ENCODE measurements at regions not wholly inside any gene's neighbourhood (a gene's known extent, or its start where the extent isn't known, plus 50 kb on each side); places are given as distances from the start of the nearest gene placed in this dataset.
"Not testable (repeated sequence)": the region's sequence is repeated elsewhere in the genome, so short reads cannot be mapped to it uniquely, and the experiment has no call there.

DNA sequence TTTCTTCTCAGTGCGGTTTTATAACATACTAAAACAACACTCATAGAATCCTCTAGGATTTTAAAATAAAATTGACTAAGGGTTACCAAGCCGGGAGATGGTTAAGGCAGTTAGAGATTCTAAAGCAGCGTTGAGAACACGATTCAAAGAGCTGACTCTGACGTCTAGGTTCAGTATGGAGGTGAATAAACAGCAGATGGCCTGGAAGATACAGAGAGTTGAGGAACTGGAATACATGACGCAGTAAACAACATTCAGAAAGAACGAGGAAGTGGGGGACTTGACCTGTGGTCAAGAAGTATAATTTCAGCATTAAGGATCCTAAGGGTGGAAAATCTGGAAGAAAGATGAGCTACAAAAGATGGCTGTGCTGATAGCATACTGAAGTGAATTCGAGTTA is 68.4 kb upstream of the NBPF26 start:
- not testable (repeated sequence) for H3K36me3 ChIP-seq (ENCODE audit: control insufficient read depth, low read depth, low read length); H3K27ac ChIP-seq (ENCODE audit: low read length); H3K4me1 ChIP-seq (ENCODE audit: control insufficient read depth, low read depth, low read length); H3K4me3 ChIP-seq (ENCODE audit: low read length); H3K9me3 ChIP-seq (ENCODE audit: control insufficient read depth, low read depth, low read length); H3K27me3 ChIP-seq (ENCODE audit: control insufficient read depth, insufficient read depth, low read length); H3K9ac ChIP-seq (ENCODE audit: low read length)

DNA sequence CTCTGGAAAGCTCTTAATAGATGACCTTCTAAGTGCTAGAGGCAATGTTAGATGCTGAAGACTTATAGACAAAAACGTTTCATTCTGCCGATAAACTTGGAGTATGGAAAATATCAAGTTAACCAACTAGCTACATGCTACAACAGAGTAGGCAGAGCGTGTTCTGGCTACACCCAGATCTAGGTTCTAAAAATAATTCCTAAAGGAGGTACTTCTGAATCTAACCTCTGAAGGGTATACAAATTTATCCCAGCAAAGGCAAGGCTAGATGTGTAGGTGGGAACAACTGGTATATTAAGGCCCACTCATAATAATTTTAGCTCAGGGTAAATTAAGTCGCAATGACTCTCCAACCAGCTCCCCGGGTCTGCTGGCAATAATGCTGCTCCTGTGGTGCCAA is 67.6 kb upstream of the NBPF26 start:
- H3K9ac ChIP-seq (ENCODE audit: low read length); H3K27ac ChIP-seq (ENCODE audit: low read length); H3K9me3 ChIP-seq (ENCODE audit: control insufficient read depth, low read depth, low read length); H3K4me1 ChIP-seq (ENCODE audit: control insufficient read depth, low read depth, low read length); H3K4me3 ChIP-seq (ENCODE audit: low read length); H3K27me3 ChIP-seq (ENCODE audit: control insufficient read depth, insufficient read depth, low read length); H3K36me3 ChIP-seq (ENCODE audit: control insufficient read depth, low read depth, low read length): not testable (repeated sequence)

GRCh38 chr1:120657804-120658203 is 65.9 kb upstream of the NBPF26 start:
- H3K36me3 ChIP-seq (ENCODE audit: control insufficient read depth, low read depth, low read length); H3K27me3 ChIP-seq (ENCODE audit: control insufficient read depth, insufficient read depth, low read length); H3K9ac ChIP-seq (ENCODE audit: low read length); H3K4me1 ChIP-seq (ENCODE audit: control insufficient read depth, low read depth, low read length); H3K9me3 ChIP-seq (ENCODE audit: control insufficient read depth, low read depth, low read length); H3K27ac ChIP-seq (ENCODE audit: low read length); H3K4me3 ChIP-seq (ENCODE audit: low read length): not testable (repeated sequence)

DNA sequence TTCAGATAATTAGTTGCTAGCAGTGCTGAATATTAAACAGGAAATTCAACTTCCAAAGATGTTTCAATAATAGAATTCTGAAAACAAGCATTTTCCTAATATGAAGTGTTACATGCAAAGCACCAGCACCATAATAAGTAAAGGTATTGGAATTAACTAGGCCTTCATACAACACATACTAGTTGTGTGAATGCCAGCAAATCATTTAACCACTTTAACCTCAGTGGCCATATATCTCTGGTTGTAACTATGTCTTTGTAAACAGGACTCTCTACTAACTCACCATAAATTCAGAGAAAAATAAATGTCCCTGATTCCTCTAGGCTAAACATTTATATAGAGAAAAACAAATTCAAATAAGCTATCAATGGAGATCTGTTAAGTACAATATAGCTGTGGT is 65.1 kb upstream of the NBPF26 start:
- H3K9ac ChIP-seq (ENCODE audit: low read length); H3K4me3 ChIP-seq (ENCODE audit: low read length); H3K36me3 ChIP-seq (ENCODE audit: control insufficient read depth, low read depth, low read length); H3K27me3 ChIP-seq (ENCODE audit: control insufficient read depth, insufficient read depth, low read length); H3K4me1 ChIP-seq (ENCODE audit: control insufficient read depth, low read depth, low read length); H3K9me3 ChIP-seq (ENCODE audit: control insufficient read depth, low read depth, low read length); H3K27ac ChIP-seq (ENCODE audit: low read length): not testable (repeated sequence)

DNA sequence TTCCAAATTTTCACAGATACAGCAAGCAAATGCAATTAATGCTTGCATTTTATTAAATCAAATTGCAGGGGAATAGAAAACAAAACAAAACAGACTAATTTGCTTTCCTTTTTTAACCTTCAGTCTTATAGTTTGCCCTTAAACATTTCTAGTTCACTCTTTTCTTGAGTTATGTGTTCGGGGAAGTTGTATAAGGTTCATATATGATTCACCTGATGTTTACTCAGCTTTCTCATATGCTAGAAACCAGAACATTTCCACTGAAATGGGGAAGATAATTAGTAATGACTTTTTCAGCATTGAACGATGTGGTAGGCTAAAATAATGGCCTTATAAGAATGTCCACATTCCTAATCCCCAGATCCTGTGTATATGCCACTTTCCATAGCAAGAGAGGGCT is 64.6 kb upstream of the NBPF26 start:
- not testable (repeated sequence) for H3K4me3 ChIP-seq (ENCODE audit: low read length); H3K9me3 ChIP-seq (ENCODE audit: control insufficient read depth, low read depth, low read length); H3K27me3 ChIP-seq (ENCODE audit: control insufficient read depth, insufficient read depth, low read length); H3K4me1 ChIP-seq (ENCODE audit: control insufficient read depth, low read depth, low read length); H3K27ac ChIP-seq (ENCODE audit: low read length); H3K9ac ChIP-seq (ENCODE audit: low read length); H3K36me3 ChIP-seq (ENCODE audit: control insufficient read depth, low read depth, low read length)

GRCh38 chr1:120664376-120665249 is 59.1 kb upstream of the NBPF26 start:
- H3K27ac ChIP-seq (ENCODE audit: low read length); H3K9me3 ChIP-seq (ENCODE audit: control insufficient read depth, low read depth, low read length); H3K36me3 ChIP-seq (ENCODE audit: control insufficient read depth, low read depth, low read length); H3K27me3 ChIP-seq (ENCODE audit: control insufficient read depth, insufficient read depth, low read length); H3K4me1 ChIP-seq (ENCODE audit: control insufficient read depth, low read depth, low read length); H3K9ac ChIP-seq (ENCODE audit: low read length); H3K4me3 ChIP-seq (ENCODE audit: low read length): not testable (repeated sequence)

- not testable (repeated sequence) for H3K9ac ChIP-seq (ENCODE audit: low read length); H3K4me1 ChIP-seq (ENCODE audit: control insufficient read depth, low read depth, low read length); H3K36me3 ChIP-seq (ENCODE audit: control insufficient read depth, low read depth, low read length); H3K27me3 ChIP-seq (ENCODE audit: control insufficient read depth, insufficient read depth, low read length); H3K9me3 ChIP-seq (ENCODE audit: control insufficient read depth, low read depth, low read length); H3K27ac ChIP-seq (ENCODE audit: low read length); H3K4me3 ChIP-seq (ENCODE audit: low read length)
Observed at GRCh38 chr1:120665250-120665577, 58.5 kb upstream of the NBPF26 start.

GRCh38 chr1:120668187-120668586 is 55.6 kb upstream of the NBPF26 start:
- H3K4me3 ChIP-seq (ENCODE audit: low read length); H3K27ac ChIP-seq (ENCODE audit: low read length); H3K36me3 ChIP-seq (ENCODE audit: control insufficient read depth, low read depth, low read length); H3K4me1 ChIP-seq (ENCODE audit: control insufficient read depth, low read depth, low read length); H3K9ac ChIP-seq (ENCODE audit: low read length); H3K27me3 ChIP-seq (ENCODE audit: control insufficient read depth, insufficient read depth, low read length); H3K9me3 ChIP-seq (ENCODE audit: control insufficient read depth, low read depth, low read length): not testable (repeated sequence)

Measured in iPS-18a (cell line).